AG09309 (cell line): ENCODE measurements at regions not wholly inside any gene's neighbourhood (a gene's known extent, or its start where the extent isn't known, plus 50 kb on each side); places are given as distances from the start of the nearest gene placed in this dataset.
A peak's percentile ranks its signal among the peaks of the same experiment; 100 is the strongest.

Experiments used
- DNase-seq: peaks from one replicate; pipeline ENCODE4 v3.0.0-alpha.2; 2010; ENCODE audit warnings: low read depth
- H3K4me3 ChIP-seq: 2 replicates; pipeline ENCODE4 v1.5.1; 2011; ENCODE audit warnings: mild to moderate bottlenecking, low read depth, low read length, moderate library complexity; ENCODE audit not compliant: control insufficient read depth
- CTCF ChIP-seq: IDR thresholded peaks from 2 replicates; pipeline ENCODE4 v1.5.1; 2011; ENCODE audit warnings: mild to moderate bottlenecking, low read depth, low read length, inconsistent platforms; ENCODE audit not compliant: insufficient read depth, control insufficient read depth; ENCODE audit errors: missing control alignments

DNA sequence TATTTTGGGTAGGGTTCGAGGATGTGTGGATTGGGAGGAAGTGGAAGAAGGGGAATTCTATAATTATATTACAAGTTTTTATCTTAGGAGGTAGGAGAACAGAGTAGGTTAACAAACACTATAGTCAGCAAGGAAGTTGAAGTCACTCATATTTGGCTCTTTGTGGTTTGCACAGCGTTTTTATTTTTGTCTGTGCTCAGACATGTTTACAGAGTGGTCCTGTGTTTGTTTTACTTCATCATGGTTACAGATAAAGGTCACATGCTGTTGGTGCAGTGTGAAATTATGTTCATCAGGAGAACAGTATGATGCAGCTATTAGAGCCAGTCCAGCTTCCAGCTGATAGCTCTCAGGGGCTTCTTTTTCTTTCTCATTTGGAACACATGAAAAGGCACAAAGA, 299.9 kb upstream of the SFRP2 start:
- no peak for TF ChIP-seq CTCF
- no peak for DNase-seq
- H3K4me3 ChIP-seq, result no peak overlapping the region

DNA sequence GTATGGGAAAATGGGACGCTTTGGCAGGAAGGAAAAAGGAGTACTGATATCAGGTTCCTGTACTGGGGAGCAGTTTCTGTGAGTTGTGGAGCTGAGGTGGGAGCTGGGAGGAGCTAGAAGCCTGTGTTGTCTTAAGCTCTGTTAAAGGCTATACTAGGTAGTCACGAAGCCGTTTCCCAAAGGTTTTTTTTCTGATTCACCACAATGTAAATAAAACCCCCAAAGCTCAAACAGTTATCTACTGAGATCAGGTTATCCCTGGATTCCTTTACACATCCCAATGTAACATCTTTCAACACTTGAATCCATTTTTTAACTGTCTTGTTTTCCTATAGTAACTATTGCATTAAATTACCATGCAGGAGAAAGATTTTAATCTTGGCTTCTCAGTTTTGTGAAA, 297.4 kb upstream of the SFRP2 start:
- no peak for DNase-seq
- TF ChIP-seq CTCF, result no peak
- H3K4me3 ChIP-seq, result no peak overlapping the region

DNA sequence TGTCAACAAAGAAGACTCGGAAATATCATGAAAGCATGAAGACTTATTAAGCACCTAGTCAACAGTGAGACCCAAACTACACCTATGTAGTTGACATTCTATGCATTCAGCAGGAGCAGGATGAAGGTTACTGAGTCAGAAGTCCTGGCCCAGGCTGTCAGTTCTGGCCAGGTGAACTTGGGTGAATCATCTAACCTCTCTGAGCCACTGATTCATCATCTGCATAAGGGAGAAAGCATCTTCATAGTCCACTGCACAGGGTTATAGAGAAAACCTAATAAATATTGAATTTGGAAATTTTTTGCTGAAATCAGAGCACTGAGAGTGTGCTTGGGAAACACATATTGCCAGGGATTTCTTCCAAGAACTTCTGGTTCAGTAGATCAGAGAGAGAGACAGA, 296.0 kb upstream of the SFRP2 start:
- TF ChIP-seq CTCF, result no peak
- DNase-seq, result no peak
- H3K4me3 ChIP-seq, result no peak overlapping the region

DNA sequence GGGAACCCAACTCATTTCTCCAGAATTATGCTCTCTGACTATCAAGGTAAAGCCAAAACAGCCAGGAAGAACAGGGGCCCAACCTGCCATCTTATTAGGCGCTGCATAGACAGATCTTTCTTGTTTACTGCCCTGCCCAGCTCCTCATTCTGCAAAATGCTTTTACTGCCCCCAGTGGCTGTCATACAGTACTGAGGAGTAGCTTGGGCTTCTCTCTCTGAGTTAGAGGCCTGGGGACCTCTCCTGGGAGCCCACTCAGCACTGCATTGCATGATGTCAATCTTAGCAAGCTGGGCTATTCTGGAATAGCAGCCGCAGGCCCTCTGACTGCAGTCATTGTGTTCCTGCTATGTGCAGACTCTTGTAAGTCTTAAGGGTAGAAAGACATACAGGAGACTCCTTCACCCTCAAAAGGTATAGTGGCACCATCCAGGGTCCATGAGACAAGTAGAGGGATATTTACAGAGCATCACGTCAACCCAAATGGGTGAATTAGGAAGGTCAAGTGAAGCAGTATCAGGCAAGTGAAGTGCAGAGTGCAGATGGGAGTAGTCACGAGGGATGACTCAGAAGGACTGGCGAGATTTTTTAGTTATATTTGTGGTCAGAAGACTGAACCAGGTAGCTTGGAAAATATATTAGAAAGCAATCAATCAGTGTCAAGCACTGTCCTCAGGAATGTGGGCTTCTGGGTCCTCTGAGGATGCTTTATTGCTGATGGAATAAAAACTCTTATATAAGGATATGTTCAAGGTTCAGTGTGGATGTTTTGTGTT, 294.1 kb upstream of the SFRP2 start:
- no peak for DNase-seq
- TF ChIP-seq CTCF, result peak; percentile 41
- no peak overlapping the region for H3K4me3 ChIP-seq

GRCh38 chr4:154081391-154081790, 292.5 kb upstream of the SFRP2 start:
- DNase-seq, result no peak
- TF ChIP-seq CTCF, result no peak
- no peak overlapping the region for H3K4me3 ChIP-seq

- no peak for TF ChIP-seq CTCF
- no peak overlapping the region for H3K4me3 ChIP-seq
- no peak for DNase-seq
These were observed 289.8 kb upstream of the SFRP2 start for GRCh38 chr4:154078504-154079350.
